SKM-1 treated with dmso at 0.1 percent for 144 hours (cell line): ENCODE measurements at regions not wholly inside any gene's neighbourhood (a gene's known extent, or its start where the extent isn't known, plus 50 kb on each side); places are given as distances from the start of the nearest gene placed in this dataset.

Experiments
- DNase-seq: peaks from one replicate; lab custom pipeline; 2025; ENCODE audit not compliant: unreplicated experiment; lab: John Stamatoyannopoulos, UW

DNA sequence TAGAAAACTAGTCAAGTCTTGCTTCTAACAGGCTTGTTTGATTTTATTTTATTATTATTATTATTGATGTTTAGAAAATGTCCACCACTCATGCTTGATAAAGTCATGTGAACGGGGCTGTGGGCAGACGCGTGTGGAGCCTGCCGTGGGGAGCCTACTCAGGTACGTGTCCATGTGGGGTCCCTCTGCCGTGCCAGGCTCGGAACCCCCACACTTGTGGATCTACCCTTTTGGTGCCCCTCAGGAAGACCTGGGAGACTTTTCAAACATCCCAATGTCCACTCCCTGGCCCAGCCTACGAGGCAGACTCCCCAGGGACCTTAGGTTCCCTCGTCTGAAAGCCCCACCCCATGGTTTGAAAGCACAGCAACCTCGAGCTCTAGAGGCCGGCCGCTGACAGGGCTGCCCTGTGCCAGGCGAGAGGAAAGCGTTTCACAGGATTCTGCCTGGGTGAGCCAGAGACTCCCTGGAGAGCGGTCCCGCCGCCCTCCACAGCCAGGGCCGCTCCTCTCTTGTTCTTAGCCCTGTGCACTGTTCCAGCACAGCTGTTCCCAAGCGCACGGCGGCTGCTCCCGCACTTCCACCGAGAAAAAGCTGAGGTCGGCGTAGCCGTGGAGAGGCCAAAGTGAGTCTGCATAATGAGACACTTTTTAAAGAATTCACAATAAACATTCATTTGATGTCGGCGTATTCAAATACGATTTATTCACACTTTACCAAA, 249.7 kb downstream of the TTLL2 start:
- DNase-seq, result no peak

GRCh38 chr6:167575158-167575696, 250.3 kb downstream of the TTLL2 start:
- DNase-seq, result no peak

DNA sequence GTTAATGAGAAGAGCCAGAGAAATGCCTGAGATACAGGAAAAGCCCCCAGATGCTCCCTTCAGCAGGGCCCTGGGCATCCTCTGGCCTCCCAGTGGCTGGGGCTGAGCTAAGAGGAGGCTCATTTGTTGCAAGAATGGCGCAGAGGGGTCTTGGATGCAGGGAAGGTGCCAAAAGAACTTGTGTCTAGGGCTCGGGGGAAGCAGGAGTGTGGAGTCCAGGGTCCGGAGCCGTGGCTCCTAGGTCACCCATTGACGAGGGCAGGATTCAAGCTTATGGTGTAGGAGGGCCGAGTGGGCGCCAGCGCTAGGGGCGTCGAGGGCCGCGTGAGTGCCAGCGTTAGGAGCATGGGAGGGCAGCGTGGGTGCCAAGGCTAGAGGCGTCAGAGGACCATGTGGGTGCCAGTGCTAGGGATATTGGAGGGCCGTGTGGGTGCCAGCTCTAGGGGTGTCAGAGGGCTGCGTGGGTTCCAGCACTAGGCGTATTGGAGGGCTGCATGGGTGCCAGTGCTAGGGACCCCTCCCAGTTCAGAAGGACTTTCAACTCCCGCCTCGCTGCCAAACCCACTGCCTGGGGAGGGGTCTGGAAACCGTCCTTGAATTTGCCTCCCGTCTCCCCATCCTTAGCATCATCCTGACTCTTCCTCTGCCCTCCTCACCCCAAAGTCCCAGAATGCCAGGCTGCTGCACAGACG, 250.5 kb upstream of the AFDN start:
- no peak for DNase-seq

- DNase-seq, result no peak
These were observed 249.7 kb upstream of the AFDN start for GRCh38 chr6:167576828-167577503.

DNA sequence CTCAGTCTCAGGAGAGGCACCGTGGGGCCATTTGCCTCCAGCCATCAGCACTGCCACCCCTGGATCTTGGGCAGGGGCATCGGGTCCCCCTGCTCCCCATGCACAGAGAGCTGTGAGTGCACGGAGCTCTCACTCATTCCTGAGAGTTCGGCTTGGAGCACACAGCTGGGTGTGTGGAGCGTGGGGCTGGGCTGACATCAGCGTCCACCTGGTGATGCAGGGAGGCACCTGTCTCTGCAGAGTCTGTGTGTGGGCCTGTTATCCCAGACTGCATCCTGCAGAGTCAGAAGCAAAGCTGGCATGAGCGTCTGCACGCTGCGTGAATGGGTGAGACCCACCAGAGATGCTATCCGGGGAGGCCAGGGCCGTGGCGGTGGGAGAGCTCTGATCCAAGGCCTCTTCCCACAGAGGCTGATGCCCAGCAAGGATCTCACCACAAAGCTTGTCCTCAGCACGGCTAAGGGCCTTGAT, 248.8 kb upstream of the AFDN start:
- DNase-seq, result no peak

- DNase-seq, result no peak
These were observed 248.3 kb upstream of the AFDN start for GRCh38 chr6:167578371-167578901.

GRCh38 chr6:167579806-167580618, 246.7 kb upstream of the AFDN start:
- no peak for DNase-seq

GRCh38 chr6:167580619-167580911, 246.1 kb upstream of the AFDN start:
- DNase-seq, result no peak

- no peak for DNase-seq
These were observed 245.1 kb upstream of the AFDN start for GRCh38 chr6:167581637-167582036.

GRCh38 chr6:167583412-167583811, 243.3 kb upstream of the AFDN start:
- DNase-seq, result no peak

DNA sequence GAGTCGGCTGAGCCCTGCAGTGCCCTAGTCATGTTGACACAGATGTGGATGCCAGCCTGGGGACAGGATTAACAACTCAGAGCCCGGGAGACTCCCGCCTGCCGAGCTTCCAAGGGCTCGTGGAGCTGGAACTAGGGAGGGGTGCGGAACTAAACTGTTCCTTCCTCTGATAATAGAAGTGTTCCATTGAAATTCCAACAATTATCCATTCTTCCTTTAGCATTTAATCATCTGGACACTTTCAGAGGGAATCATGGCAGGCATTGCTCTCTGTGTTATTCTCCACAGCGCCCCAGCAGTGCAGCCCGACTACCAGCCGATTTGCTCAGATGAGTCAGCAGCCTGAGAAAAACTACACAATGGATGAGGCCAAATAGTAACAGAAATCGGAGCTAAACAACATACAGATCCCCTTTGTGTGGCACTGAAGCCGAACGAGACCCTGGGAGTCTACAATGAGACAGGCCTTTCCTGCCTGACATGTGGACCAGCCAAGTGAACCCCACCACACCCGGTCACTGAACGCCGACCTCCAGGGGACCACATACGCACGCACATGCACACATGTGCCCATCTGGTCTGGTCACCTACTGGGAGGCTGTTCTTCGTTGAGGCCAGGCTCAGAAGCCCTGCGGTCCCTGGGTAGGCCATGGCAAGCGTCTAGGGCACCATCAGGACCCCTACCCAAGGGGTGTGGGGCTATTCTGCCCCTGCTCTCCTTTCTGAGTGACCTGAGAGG, 238.4 kb upstream of the AFDN start:
- no peak for DNase-seq

DNA sequence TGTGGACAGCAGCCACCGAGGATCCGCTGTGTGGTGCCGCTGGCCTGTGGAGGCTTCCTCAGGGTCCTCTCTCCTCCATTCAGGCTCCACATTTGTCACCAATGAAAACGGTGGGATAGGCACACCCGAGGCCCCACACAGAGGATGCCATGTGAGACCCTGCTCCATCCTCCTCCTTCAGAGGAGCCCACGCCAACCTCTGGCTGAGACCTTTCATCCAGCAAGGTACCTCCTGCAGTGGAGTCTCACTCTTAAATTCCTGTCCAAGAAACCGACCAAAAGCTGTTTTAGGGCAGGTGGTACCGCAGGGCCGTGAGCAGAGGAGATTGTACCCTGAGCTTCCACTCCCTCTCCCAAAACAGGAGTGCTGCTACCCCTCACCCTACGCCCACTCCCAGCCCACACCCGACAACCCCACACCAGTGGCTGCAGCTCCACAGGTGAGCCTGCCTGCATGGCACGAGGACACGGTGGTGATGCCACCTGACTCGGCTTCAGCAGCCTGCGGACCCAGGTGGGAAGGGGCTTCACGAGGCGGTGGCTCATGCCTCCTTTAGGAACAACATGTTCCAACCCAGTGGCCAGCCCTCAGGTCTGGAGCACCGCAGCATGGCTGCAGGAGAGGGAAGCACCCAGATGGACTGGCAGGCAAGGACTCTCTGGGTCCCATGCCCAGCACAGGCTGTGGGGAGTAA, 237.6 kb upstream of the AFDN start:
- DNase-seq, result no peak

DNA sequence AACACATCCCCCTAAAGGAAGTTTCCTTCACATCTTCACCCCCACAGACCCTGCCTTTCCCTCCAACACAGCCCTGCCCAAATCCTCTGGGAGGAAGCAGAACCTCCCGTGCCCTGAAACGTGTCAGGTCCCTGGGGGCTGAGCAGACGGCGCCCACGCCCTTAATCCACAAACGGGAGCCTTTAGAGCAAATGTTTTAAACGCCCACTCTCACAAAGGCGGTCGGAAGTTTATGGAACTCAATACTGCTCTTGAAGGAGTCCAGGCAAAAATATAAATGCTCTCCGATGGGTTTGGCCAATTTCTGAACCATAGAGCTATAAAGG, 237.1 kb upstream of the AFDN start:
- DNase-seq, result no peak

GRCh38 chr6:167590193-167590592, 236.5 kb upstream of the AFDN start:
- DNase-seq, result no peak
